IMR-90 (cell line): ENCODE measurements at regions not wholly inside any gene's neighbourhood (a gene's known extent, or its start where the extent isn't known, plus 50 kb on each side); places are given as distances from the start of the nearest gene placed in this dataset.

ENCODE experiments used
- CEBPB ChIP-seq: IDR thresholded peaks from 2 replicates; pipeline ENCODE4 v1.6.1; 2012; ENCODE audit warnings: low read depth, low read length, improper control_type of control experiment
- CTCF ChIP-seq: conservative IDR thresholded peaks from 2 replicates; pipeline ENCODE4 v1.5.1; 2012; ENCODE audit warnings: mild to moderate bottlenecking, low read depth, low read length, improper control_type of control experiment
- POLR2A ChIP-seq: IDR thresholded peaks from 2 replicates; pipeline ENCODE4 v1.6.1; 2012; ENCODE audit warnings: mild to moderate bottlenecking, low read depth, low read length
- RCOR1 ChIP-seq: IDR thresholded peaks from 2 replicates; pipeline ENCODE4 v1.6.1; 2012; ENCODE audit warnings: mild to moderate bottlenecking, low read length, improper control_type of control experiment; ENCODE audit not compliant: insufficient replicate concordance
- RFX5 ChIP-seq: IDR thresholded peaks from 2 replicates; pipeline ENCODE4 v1.8.0; 2012; ENCODE audit warnings: low read depth, mild to moderate bottlenecking, low read length, moderate library complexity

GRCh38 chr9:117649126-117649525 lies 55.1 kb upstream of the TLR4 start:
- TF ChIP-seq CTCF = no peak
- no peak for TF ChIP-seq CEBPB
- no peak for TF ChIP-seq RFX5
- TF ChIP-seq POLR2A = no peak
- no peak for TF ChIP-seq RCOR1
